Left renal cortex interstitium (tissue), 4 donors: ENCODE measurements at regions not wholly inside any gene's neighbourhood (a gene's known extent, or its start where the extent isn't known, plus 50 kb on each side); places are given as distances from the start of the nearest gene placed in this dataset.

Experiments used
- DNase-seq, 4 donors: peaks; one replicate each; pipeline ENCODE4 v3.0.0-alpha.2; 2013; ENCODE audit warnings: low read depth in 4 of 4, low spot score in 2 of 4, missing footprints in 1 of 4

- DNase-seq, result no peak
Observed at GRCh38 chr11:134517621-134518293, 105.7 kb upstream of the B3GAT1 start.

- DNase-seq, result no peak
Observed at GRCh38 chr11:134517115-134517514, 105.1 kb upstream of the B3GAT1 start.

GRCh38 chr11:134516529-134516928 is 104.5 kb upstream of the B3GAT1 start:
- DNase-seq, result no peak

GRCh38 chr11:134515081-134515960 is 103.3 kb upstream of the B3GAT1 start:
- DNase-seq, result no peak

- no peak for DNase-seq
Observed at GRCh38 chr11:134514354-134514951, 102.4 kb upstream of the B3GAT1 start.

- no peak for DNase-seq
Observed at GRCh38 chr11:134513585-134514120, 101.6 kb upstream of the B3GAT1 start.

- DNase-seq, result no peak
Observed at GRCh38 chr11:134512571-134513538, 100.8 kb upstream of the B3GAT1 start.

GRCh38 chr11:134512061-134512460 is 100.0 kb upstream of the B3GAT1 start:
- no peak for DNase-seq

GRCh38 chr11:134511255-134511654 is 99.2 kb upstream of the B3GAT1 start:
- no peak for DNase-seq

- DNase-seq, result no peak
Observed at GRCh38 chr11:134510233-134511040, 98.4 kb upstream of the B3GAT1 start.

- DNase-seq, result no peak
Observed at GRCh38 chr11:134509381-134510232, 97.6 kb upstream of the B3GAT1 start.

- DNase-seq, result no peak
Observed at GRCh38 chr11:134508219-134508990, 96.4 kb upstream of the B3GAT1 start.

GRCh38 chr11:134506046-134506445 is 94.0 kb upstream of the B3GAT1 start:
- DNase-seq, result no peak

- DNase-seq, result no peak
Observed at GRCh38 chr11:134505125-134505524, 93.1 kb upstream of the B3GAT1 start.

GRCh38 chr11:134504146-134504905 is 92.3 kb upstream of the B3GAT1 start:
- DNase-seq, result no peak

GRCh38 chr11:134503596-134503995 is 91.6 kb upstream of the B3GAT1 start:
- DNase-seq, result no peak

- no peak for DNase-seq
Observed at GRCh38 chr11:134503100-134503499, 91.1 kb upstream of the B3GAT1 start.
